CD4-positive, alpha-beta T cell (primary cell): ENCODE measurements at regions not wholly inside any gene's neighbourhood (a gene's known extent, or its start where the extent isn't known, plus 50 kb on each side); places are given as distances from the start of the nearest gene placed in this dataset.

Experiments
- ATAC-seq: fragments of 200-7000 bp; cut with Tn5 transposase; one replicate; pipeline ENCODE4 v1.10.0; 2022; ENCODE audit warnings: mild to moderate bottlenecking; ENCODE audit not compliant: poor library complexity
- CTCF ChIA-PET: fragments of 350-600 bp; sonication (Branson Sonifier 250); formaldehyde crosslinking; loops from one replicate; lab custom pipeline; 2021; ENCODE audit warnings: antibody characterized with exemption, inconsistent platforms; lab: Charles Lee
- POLR2A ChIA-PET: fragments of 350-600 bp; sonication (Branson Sonifier 250); formaldehyde crosslinking; loops from one replicate; lab custom pipeline; 2021; ENCODE audit warnings: antibody characterized with exemption, inconsistent platforms; lab: Charles Lee
- DNase-seq, 14 experiments: peaks; one replicate each; pipeline ENCODE4 v3.0.0-alpha.2; 2013 to 2020; ENCODE audit warnings: mixed read lengths in 2 of 14
- H3K27ac ChIP-seq, 2 donors: one replicate each; pipeline versions ENCODE4 v1.5.1 to v1.7.0; 2013; ENCODE audit warnings: low read length in 2 of 2, low read depth in 1 of 2, mild to moderate bottlenecking in 1 of 2
- H3K27me3 ChIP-seq, 2 experiments: 1 replicate in 1 of 2; 2 replicates in 1 of 2; pipeline versions ENCODE4 v1.6.1 to v1.7.0; 2013; ENCODE audit warnings: low read length in 2 of 2, control low read depth in 1 of 2, mild to moderate bottlenecking in 1 of 2, moderate library complexity in 1 of 2; ENCODE audit not compliant: insufficient read depth in 2 of 2, control insufficient read depth in 1 of 2
- H3K36me3 ChIP-seq: one replicate; pipeline ENCODE4 v1.6.1; 2013; ENCODE audit warnings: low read length, control low read depth; ENCODE audit not compliant: insufficient read depth
- H3K4me1 ChIP-seq: one replicate; pipeline ENCODE4 v1.6.1; 2013; ENCODE audit warnings: low read length, control low read depth; ENCODE audit not compliant: insufficient read depth
- H3K4me3 ChIP-seq: one replicate; pipeline ENCODE4 v1.5.1; 2013; ENCODE audit warnings: mild to moderate bottlenecking, low read length, moderate library complexity
- H3K9me3 ChIP-seq, 2 experiments: 1 replicate in 1 of 2; 2 replicates in 1 of 2; pipeline versions ENCODE4 v1.6.1 to v1.7.0; 2013; ENCODE audit warnings: low read length in 2 of 2, mild to moderate bottlenecking in 2 of 2, control low read depth in 1 of 2, moderate library complexity in 1 of 2; ENCODE audit not compliant: control insufficient read depth in 1 of 2, insufficient read depth in 1 of 2
- H3K27ac Mint-ChIP-seq: one replicate; pipeline ENCODE4 v1.8.0; 2020; ENCODE audit warnings: mixed read lengths
- H3K27me3 Mint-ChIP-seq: one replicate; pipeline ENCODE4 v1.8.0; 2021; ENCODE audit warnings: mixed read lengths
- H3K36me3 Mint-ChIP-seq: one replicate; pipeline ENCODE4 v1.8.0; 2021; ENCODE audit warnings: low read depth, mixed read lengths
- H3K4me1 Mint-ChIP-seq: one replicate; pipeline ENCODE4 v1.8.0; 2021; ENCODE audit warnings: low read depth, mixed read lengths
- H3K4me3 Mint-ChIP-seq: one replicate; pipeline ENCODE4 v1.8.0; 2020; ENCODE audit warnings: mild to moderate bottlenecking, mixed read lengths
- H3K9me3 Mint-ChIP-seq: one replicate; pipeline ENCODE4 v1.8.0; 2020; ENCODE audit warnings: mixed read lengths
- CTCF ChIP-seq: fragments of 200-600 bp; IDR thresholded peaks from one replicate; pipeline ENCODE4 v1.8.0; 2022; ENCODE audit warnings: antibody characterized with exemption, mild to moderate bottlenecking
- intact Hi-C, 2 experiments: fragments of 100-400 bp; cut with DNase I in 1 of 2; cut with micrococcal nuclease in 1 of 2; formaldehyde crosslinking; loops; one replicate each; pipeline versions ENCODE4 v1.15.1 to v1.9.0; 2023 to 2025; cut with DNase I, micrococcal nuclease

- H3K27ac Mint-ChIP-seq = no peak overlapping the region
- CTCF ChIA-PET = no interaction called here
These were observed 126.7 kb downstream of the TMX3 start for GRCh38 chr18:68588169-68588568.

GRCh38 chr18:68583685-68584084 lies 131.2 kb downstream of the TMX3 start:
- no peak for DNase-seq
- H3K27ac ChIP-seq = no peak overlapping the region
- H3K27me3 Mint-ChIP-seq = peaks cover 9% of the 10 kb centered on the region
- H3K9me3 Mint-ChIP-seq = no peaks in the 10 kb centered on the region
- H3K9me3 ChIP-seq = no peaks in the 10 kb centered on the region
- H3K27me3 ChIP-seq = no peaks in the 10 kb centered on the region
- H3K4me1 Mint-ChIP-seq = no peaks in the 10 kb centered on the region
- ATAC-seq = no peak
- no peaks in the 10 kb centered on the region for H3K4me1 ChIP-seq
- ChIA-PET CTCF (no interaction called here), POLR2A (no interaction called here)
- no peaks in the 10 kb centered on the region for H3K36me3 ChIP-seq
- intact Hi-C loops = no loop called here
- H3K4me3 Mint-ChIP-seq = no peak overlapping the region
- H3K27ac Mint-ChIP-seq = no peak overlapping the region
- H3K36me3 Mint-ChIP-seq = no peaks in the 10 kb centered on the region
- no peak overlapping the region for H3K4me3 ChIP-seq
- no peak for TF ChIP-seq CTCF

More at GRCh38 chr18:68588169-68588568, 126.7 kb downstream of the TMX3 start:
- Mint-ChIP-seq H3K36me3 (no peaks in the 10 kb centered on the region), H3K4me3 (no peak overlapping the region), H3K27me3 (peaks cover 4% of the 10 kb centered on the region), H3K9me3 (no peaks in the 10 kb centered on the region), H3K4me1 (no peaks in the 10 kb centered on the region)
- H3K4me1 ChIP-seq = no peaks in the 10 kb centered on the region
- peaks cover 0 to 3% of the 10 kb centered on the region in 2 experiments for H3K27me3 ChIP-seq
- intact Hi-C loops = no loop called here
- DNase-seq = no peak
- no peaks in the 10 kb centered on the region for H3K9me3 ChIP-seq
- TF ChIP-seq CTCF = no peak
- no peak for ATAC-seq
- H3K4me3 ChIP-seq = no peak overlapping the region
- POLR2A ChIA-PET = no interaction called here
- H3K36me3 ChIP-seq = no peaks in the 10 kb centered on the region
- no peak overlapping the region for H3K27ac ChIP-seq

DNA sequence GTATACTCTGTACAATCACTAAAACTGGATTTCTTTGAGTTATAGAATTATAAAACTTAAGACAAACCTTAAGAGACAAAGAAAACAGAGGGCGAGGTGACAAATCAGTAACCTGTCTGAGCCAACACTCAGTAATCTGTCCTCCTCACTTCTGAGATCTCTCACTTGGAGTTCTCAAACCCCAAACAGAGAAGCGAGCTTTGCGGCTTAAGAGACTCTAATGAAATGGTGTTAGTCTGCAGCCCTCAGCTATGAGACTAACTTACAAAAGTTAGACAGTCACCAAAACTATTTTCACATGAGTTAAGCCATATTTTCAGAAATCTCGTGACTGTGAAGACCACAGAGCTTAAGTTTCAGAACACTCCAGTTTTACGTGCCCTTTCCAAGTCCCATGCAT lies 140.6 kb downstream of the TMX3 start:
- H3K27me3 Mint-ChIP-seq = no peaks in the 10 kb centered on the region
- no peaks in the 10 kb centered on the region for H3K4me1 ChIP-seq
- ATAC-seq = no peak
- H3K9me3 Mint-ChIP-seq = peaks cover 2% of the 10 kb centered on the region
- DNase-seq = no peak
- H3K36me3 ChIP-seq = no peaks in the 10 kb centered on the region
- ChIA-PET CTCF (no interaction called here), POLR2A (no interaction called here)
- intact Hi-C loops = no loop called here
- H3K4me3 ChIP-seq = no peak overlapping the region
- no peaks in the 10 kb centered on the region for H3K27me3 ChIP-seq
- TF ChIP-seq CTCF = no peak
- no peak overlapping the region for H3K27ac Mint-ChIP-seq
- no peak overlapping the region for H3K27ac ChIP-seq
- H3K4me1 Mint-ChIP-seq = no peaks in the 10 kb centered on the region
- H3K36me3 Mint-ChIP-seq = no peaks in the 10 kb centered on the region
- H3K4me3 Mint-ChIP-seq = no peak overlapping the region
- no peaks in the 10 kb centered on the region for H3K9me3 ChIP-seq
